ENCODE measurements at regions not wholly inside any gene's neighbourhood (a gene's known extent, or its start where the extent isn't known, plus 50 kb on each side); places are given as distances from the start of the nearest gene placed in this dataset.

DNA sequence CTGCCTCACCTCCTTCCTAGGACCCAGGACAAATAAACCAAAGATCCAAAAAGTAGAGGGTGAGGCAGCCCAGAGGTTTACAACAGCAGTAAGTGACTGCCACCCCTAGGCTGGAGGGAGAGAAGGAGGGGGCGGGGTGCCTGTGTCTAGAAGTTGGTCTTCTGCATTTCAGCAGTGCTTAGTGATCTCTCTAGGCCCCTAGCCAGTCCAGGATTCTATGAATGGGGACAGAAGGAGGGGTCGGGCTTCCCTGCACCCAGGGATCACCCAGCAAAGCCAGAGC is 62.8 kb upstream of the KDM7A start:
- no peak for DNase-seq

DNA sequence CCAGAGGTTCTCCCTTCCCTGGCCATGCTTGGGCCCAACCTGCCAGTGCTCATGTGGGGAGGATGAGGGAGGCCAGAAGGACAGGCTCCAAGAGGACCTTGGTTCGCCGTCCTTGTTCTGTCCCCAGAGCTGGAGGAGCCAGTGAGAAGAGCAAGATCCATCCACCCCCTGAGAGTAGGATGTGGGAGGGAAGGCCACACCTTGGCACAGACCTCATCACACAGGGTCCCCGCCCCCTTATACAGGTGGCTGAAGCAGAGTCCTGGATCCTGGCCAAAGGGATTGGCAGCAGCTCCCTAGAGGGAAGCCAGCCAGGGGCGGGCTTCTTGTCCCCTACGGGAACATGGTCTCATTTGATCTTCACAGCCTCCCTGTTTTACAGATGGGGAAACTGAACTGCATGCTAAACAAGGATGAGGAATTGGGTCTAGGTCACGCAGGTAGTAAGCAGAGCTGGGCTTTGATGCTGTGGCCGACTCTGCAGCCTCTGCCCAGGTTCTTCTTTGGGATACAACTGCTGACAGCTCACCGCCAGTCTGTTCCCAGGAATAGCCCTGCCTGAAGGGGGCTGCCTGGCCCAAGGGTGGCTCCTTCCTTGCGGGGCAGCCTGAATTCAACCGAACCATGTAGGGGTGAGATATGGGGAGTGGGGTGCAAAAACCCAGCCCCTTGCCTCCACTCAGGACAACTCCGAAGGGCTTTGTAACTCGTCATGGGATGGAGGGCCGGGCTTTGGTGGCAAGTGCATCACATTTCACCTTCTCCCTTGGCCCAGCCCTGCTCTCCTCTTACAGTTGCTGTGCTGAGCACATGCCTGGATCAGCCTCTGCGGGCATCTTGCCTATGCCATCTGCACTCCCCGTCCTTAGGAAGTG is 62.2 kb upstream of the KDM7A start:
- peak; percentile 65 for DNase-seq

DNA sequence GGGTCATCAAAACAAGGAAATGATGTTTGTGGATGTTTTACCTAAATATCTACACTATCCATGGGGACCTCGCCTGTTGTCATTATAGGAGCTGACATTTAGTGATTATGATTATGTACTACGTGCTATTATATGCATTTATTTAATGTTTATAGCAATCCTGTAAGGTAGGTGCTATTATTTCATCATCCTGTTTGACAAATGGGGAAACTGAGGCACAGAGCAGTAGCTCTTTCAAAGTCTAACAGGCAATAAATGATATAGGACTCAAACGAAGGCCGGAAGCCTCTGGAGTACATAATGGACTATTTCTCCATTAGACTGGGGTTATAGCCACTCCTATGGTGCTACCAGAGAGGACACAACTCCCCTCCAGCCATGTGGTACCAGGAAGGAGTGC is 60.6 kb upstream of the KDM7A start:
- DNase-seq = no peak

DNA sequence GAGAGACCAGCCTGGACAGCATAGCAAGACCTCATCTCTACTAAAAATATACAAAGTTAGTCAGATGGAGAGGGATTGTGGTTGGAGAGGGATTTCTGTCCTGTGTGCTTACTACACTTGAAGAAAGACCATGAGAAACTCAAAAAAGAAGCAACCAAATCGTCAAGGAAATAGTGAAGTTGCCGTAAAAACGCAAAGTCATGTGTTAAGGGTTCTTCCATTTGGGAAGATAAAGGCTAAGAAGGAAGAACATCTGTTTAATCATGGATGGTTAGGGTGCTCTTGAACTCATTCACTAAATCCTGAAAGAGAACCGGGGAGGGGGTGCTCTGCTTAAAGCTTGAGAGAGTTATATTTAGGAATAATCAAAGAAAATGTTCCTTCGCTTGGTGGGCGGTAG is 59.8 kb upstream of the KDM7A start:
- no peak for DNase-seq

DNA sequence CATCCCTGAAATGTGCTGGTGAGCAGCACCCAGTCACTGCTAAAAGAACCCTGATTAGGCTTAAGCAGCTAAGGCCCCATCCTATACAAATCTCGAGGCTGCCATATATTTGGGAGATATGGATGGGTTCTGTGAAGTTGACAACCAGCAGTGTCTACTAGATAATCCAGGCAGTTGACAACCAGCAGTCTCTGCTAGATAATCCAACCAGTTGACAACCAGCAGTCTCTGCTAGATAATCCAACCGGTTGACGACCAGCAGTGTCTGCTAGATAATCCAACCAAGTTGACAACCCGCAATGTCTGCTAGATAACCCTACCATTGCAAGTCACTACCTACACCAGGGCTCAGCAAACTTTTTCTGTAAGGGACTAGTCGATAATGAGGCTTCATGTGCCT is 58.3 kb upstream of the KDM7A start:
- DNase-seq = no peak

DNA sequence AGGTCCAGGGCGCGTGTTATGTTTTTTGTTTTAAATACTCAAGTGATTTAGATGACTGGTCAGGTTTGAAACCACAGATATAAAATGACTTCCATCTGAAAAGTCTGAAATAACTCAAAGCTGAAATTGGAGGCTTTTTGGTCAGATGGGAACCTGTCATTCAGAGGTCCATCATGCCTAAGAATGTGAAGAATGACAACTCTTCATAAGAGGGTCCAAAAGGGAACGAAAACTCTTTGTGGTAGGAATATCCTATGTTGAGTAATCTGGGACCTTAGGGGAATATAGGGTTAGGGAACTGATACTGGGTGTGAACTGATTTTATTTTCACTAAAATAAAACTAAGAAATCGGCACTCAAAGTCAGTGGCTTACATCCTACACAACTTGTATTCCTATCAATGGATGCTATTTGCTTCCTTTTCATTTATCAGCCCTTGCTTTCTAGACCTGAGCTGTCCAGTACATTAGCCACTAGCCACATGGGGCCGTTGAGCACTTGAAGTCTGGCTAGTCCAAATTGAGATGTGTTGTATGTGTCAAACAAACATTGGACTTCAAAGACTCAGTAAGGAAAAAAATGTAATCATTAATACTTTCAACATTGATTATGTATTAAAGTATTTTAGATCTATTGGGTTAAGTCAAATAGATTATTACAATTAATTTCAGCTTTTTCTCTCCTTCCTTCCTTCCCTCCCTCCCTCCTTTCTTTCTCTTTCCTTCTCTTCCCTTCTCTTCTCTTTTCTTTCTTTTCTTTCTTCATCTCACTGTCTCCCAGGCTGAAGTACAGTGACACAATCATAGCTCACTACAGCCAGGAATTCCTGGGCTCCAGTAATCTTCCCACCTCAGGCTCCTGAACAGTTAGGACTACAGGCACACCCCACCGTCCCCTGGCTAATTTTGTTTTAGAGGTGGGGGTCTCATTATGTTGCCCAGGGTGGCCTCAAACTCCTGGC is 56.5 kb upstream of the KDM7A start:
- DNase-seq = no peak

DNA sequence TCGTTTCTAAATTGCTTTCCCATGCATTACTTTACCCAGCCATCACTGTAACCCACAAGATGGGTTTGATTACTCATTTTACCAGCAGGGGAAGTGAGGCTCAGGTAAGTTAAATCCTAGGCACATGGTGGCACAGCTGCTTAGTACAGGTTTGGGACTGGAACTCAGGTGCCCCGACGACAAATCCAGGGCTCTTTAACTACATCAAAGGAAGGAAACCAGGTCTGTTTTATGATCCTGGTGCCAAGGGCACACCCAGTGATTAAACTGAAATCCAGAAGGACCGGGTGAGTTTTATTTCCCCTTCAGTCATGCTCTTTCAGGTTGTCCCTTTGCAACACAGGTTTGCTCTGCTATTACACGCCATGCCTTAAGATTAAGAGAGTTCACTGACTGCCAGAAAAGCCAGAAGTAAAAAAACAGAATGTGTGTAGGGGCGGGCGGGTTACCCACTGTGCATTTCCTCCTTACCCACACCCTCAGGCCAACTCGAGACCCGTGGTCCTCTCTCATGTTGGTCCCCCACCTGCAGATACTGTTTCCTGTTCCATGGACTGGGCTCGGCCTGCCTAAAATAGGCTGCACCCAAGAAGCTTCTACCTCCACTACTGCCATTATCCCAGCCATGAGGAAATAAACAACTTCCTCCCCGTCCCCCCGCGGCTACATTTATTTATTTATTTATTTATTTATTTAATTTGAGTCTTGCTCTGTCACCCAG is 55.1 kb upstream of the KDM7A start:
- DNase-seq = no peak

DNA sequence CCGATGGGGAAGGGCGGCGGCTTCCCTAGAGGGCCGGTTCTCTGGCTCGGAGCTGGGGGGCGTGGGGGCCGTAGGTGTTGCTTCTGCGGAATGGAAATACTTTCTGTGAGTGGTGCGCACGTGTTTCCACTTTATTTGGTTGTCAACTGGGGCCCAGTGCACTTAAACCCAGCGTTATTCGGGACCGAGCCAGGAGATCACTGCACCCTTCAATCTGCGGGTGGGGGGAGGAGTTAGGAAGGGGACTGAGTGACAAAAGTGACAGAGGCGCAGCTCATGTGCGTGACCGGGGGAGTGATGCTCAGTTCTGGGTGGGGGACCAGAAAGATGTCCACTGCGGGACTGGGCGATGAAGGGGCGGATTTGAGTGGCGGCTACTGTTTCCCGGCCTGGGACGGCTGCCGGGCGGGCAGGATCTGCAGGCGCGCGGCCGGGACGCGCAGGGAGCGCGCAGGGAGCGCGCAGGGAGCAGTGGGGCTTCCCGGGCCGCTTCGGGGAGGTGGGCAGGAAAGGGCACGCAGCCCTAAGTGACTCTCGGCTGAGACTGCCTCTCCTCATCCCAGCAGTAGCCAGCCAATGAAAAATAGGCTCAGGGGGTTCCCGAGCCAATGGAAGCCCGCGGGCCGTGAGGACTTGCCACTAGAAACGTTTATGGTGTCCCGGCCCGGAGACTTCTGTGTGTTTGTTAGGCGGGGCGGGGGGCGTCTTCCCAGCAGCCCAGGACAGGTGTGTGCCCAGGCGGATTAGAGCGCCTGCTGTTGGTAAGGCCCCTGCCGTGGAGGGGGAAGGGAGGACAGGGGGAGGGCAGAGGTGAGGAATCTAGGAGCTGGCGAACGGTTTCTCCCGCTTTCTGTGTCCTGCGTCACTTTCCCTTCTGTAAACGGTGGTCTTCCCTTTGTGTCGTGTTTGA is 54.3 kb upstream of the KDM7A start:
- peak; percentile 83 for DNase-seq

DNA sequence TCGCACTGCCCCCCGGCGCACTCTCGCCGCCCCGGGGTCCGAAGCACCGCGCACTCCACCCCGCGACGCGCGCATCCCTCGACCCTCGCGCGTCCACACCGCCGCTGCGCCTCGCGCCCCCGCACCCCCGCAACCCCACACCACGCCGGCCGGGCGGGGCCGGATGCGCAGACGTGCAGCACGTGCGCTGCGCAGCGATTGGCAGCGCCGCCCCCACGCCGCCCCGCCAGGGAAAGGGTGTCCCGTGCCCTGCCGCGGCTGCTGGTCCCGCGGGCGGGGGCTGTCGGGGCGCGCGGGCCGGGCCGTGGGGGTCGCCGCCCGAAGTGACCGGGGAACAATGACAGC is 53.7 kb upstream of the KDM7A start:
- DNase-seq = no peak

DNA sequence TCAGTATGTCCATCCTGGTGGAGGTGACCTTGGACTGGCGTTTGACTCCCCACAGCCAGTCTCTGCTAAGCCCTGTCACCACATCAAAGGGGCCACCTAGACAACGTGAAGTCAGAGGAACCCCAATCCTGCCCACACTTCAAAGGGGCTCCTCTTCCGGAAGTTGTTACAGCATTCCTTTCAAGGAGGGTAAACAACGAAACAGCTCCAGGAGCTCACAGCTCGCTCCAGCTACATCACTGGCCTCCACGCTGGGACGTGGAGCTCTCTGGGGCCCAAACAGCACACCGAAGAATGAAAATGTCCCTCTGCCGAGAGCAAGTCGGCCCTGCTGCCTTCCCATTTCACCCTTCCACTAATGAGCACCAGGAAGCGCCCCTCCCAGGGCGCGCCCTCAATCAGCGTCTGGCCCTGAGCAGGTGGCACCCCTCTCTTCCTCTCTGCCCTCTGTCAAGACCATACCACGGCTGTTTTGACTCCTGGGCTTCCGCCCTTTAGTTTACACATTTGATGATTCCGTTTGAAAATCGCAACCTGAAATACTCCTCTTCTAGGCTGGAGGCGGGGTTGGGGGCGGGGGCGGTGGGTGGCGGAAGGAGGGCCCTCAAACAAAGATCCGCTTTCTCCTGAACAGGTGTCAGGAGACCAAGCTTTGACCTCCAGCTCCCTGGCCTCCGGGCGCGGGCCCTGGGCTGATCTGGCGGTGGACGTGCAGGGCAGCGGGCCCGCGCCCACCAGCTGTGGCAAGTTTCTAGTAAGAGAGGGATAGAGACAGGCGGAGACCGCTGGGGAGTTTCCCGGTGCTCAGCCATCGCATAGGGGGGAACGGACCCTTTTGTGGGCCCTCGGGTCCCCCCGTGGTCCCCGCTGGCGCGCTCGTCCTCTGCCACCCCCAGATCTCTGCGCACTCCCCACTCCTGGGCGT is 53.1 kb upstream of the KDM7A start:
- DNase-seq = no peak

DNA sequence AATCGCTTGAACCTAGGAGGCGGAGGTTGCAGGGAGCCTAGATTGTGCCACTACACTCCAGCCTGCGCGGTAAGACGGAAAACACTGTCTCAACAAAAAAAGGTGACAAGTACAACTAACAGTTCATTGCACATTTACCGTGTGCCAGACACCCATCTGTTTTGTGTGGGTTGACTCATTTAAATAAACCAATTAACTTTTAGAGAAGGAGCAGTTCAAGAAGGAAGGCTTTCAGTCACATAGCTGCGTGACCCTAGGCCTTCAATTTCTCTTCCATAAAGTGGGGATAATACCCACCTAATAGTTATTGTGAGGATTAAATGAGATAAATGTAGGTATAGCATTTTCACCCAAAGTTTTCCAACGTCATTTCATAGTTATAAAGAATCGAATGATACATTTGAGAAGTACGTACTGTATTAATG is 52.3 kb upstream of the KDM7A start:
- DNase-seq = no peak
